ENCODE measurements at regions not wholly inside any gene's neighbourhood (a gene's known extent, or its start where the extent isn't known, plus 50 kb on each side); places are given as distances from the start of the nearest gene placed in this dataset.

DNA sequence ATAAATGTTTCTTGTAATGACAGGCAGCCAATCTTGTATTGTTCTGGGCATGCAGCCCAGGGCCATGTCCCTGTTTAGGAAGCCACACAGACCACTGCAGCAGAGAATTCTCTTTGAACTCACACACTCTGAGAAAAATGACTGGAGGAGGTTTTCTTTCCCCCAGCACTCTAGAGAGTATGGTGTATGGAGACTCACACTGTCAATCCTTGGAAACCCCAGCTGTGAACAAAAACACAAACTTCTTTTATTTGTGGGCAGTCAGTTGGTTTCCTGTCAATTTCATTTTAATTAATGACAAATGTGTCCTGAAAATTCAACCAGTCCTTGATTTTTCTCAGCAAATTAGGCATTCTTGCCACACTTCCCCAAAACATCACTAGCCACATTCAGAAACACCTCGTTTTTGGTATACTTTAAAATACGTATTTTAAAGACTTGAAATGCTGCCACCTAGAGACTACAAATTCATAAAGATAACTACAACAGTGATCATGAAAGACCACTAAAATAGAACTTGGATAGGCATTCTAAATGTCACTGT, 52.9 kb upstream of the UFL1 start:
- Histone ChIP-seq H3K79me1 (ENCODE audit: low read depth, low read length) (no peaks in the 10 kb centered on the region), H3K4me1 (replicated peaks in 1 of 4; ENCODE audit: control insufficient read depth in 3 of 4, insufficient read depth in 4 of 4, low read length in 3 of 4) (no peaks in the 10 kb centered on the region), H3K36me3 (ENCODE audit: control insufficient read depth in 2 of 4, insufficient read depth in 4 of 4, low read length in 3 of 4) (no peaks in the 10 kb centered on the region), H3K4ac (replicated peaks; ENCODE audit: insufficient read length, low read depth, low read length) (no peak overlapping the region), H2BK5ac (ENCODE audit: low read depth, low read length) (no peak overlapping the region), H2AFZ (ENCODE audit: low read length) (peak overlapping the region; percentile 24), H3K9me3 (ENCODE audit: insufficient read depth in 2 of 2, low read depth in 1 of 2, low read length in 1 of 2) (no peaks in the 10 kb centered on the region), H3K27me3 (replicated peaks in 1 of 4; ENCODE audit: control insufficient read depth in 3 of 4, extremely low read depth in 1 of 4, insufficient read depth in 3 of 4, low read length in 3 of 4) (no peaks in the 10 kb centered on the region), H4K5ac (ENCODE audit: insufficient read length, low read depth, low read length) (no peak overlapping the region), H2BK120ac (replicated peaks; ENCODE audit: low read depth, low read length) (no peak overlapping the region), H4K8ac (ENCODE audit: extremely low read depth, insufficient read depth, low read length) (no peak overlapping the region), H2BK20ac (ENCODE audit: low read length) (no peak overlapping the region), H3K23ac (ENCODE audit: insufficient read length) (no peak overlapping the region), H3K56ac (replicated peaks; ENCODE audit: insufficient read length, low read depth, low read length) (no peak overlapping the region), H4K20me1 (replicated peaks in 1 of 2; ENCODE audit: control insufficient read depth in 1 of 2, insufficient read depth in 2 of 2, low read length in 2 of 2) (no peaks in the 10 kb centered on the region), H2BK15ac (ENCODE audit: low read length) (no peak overlapping the region), H4K91ac (replicated peaks; ENCODE audit: insufficient read length, low read length) (no peak overlapping the region), H3K18ac (ENCODE audit: extremely low read depth, low read length) (no peak overlapping the region), H3K14ac (ENCODE audit: insufficient read length) (no peak overlapping the region), H3K4me3 (ENCODE audit: extremely low read depth in 1 of 4, insufficient read depth in 2 of 4, low read depth in 3 of 4, low read length in 4 of 4) (no peak overlapping the region), H3K23me2 (ENCODE audit: low read depth, low read length) (peaks cover 2% of the 10 kb centered on the region), H3K4me2 (ENCODE audit: insufficient read depth in 1 of 2, low read depth in 2 of 2, low read length in 2 of 2) (no peak overlapping the region), H2AK5ac (ENCODE audit: low read depth, low read length) (no peak overlapping the region), H3K27ac (ENCODE audit: low read depth, low read length) (no peak overlapping the region), H3K9ac (replicated peaks in 1 of 4; ENCODE audit: extremely low read depth in 1 of 4, low read depth in 3 of 4, low read length in 3 of 4) (no peak overlapping the region), H3K79me2 (ENCODE audit: control insufficient read depth in 1 of 2, insufficient read depth in 2 of 2, low read length in 2 of 2) (no peaks in the 10 kb centered on the region), H2BK12ac (ENCODE audit: low read depth, low read length) (no peak overlapping the region)
- 44% methylated on average over 2 of the region's 2 CpGs; no CpG with 5 or more reads in 1 of the 2 experiments for WGBS, 2 experiments (ENCODE audit: extremely low coverage in 1 of 2, insufficient coverage in 1 of 2, insufficient read length in 1 of 2, insufficient replicate concordance in 2 of 2, low coverage in 1 of 2, low lambda C conversion rate in 2 of 2, missing lambda C conversion rate in 1 of 2)
- TF ChIP-seq RNF2 (IDR thresholded peaks at IDR 0.05; ENCODE audit: borderline replicate concordance, low read depth, low read length, missing control alignments, poor library complexity, severe bottlenecking), result no peak
- peak in 1 of 3 experiments; percentile 7; a peak in 2 of 4 replicates for TF ChIP-seq CTCF (IDR thresholded peaks at IDR 0.05; ENCODE audit: control extremely low read depth in 1 of 3, insufficient read depth in 1 of 3, low read depth in 1 of 3, low read length in 3 of 3)
- peak in 1 of 2 experiments; percentile 25; a peak in 3 of 4 replicates for TF ChIP-seq RAD21 (IDR thresholded peaks at IDR 0.05 in 1 of 2, conservative IDR thresholded peaks at IDR 0.05 in 1 of 2; ENCODE audit: low read depth in 2 of 2, low read length in 2 of 2)
- ChIA-PET POLR2A (ENCODE audit: partially characterized antibody) (interaction anchor here (1.3 kb wide), 1 partner anchor 54 kb away, joined by 3 read pairs; no protein-coding TSS in a partner anchor), CTCF (ENCODE audit: partially characterized antibody) (interaction anchor here (0.7 to 2.9 kb wide), 12 partner anchors 10 to 540 kb away, joined by 3 to 12 read pairs (median 4); no protein-coding TSS in a partner anchor)
- DNase-seq (ENCODE audit: low read depth in 1 of 2, low spot score in 2 of 2) (no peak), FAIRE-seq (no peak)
